K562 (cell line): ENCODE measurements at regions not wholly inside any gene's neighbourhood (a gene's known extent, or its start where the extent isn't known, plus 50 kb on each side); places are given as distances from the start of the nearest gene placed in this dataset.

Experiments
- ATAC-seq: fragments of 200-7000 bp; cut with Tn5 transposase; 3 replicates; pipeline ENCODE4 v1.9.1; 2020; ENCODE audit warnings: moderate library complexity
- BruUV-seq: library from RNA; stranded (reverse); fragments of 400-500 nt; replicated peaks from 2 replicates; lab custom pipeline; 2021; lab: Mats Ljungman, UMichigan
- CTCF ChIA-PET: fragments of 300-600 bp; formaldehyde crosslinking; extraction: SDS; loops from one replicate; lab custom pipeline; 2021; ENCODE audit warnings: low intra/inter-chr PET ratio; lab: Yijun Ruan, JAX
- POLR2A ChIA-PET: fragments of 300-600, 350-650 bp; sonication (Branson Sonifier 250); formaldehyde crosslinking; extraction: SDS; loops from one replicate; lab custom pipeline; 2021; ENCODE audit warnings: antibody characterized with exemption, inconsistent platforms; lab: Yijun Ruan, JAX
- DNase-seq, 4 experiments: peaks; one replicate each; pipeline versions ENCODE4 v3.0.0 to v3.0.0-alpha.2; 2011 to 2018; ENCODE audit warnings: low spot score in 3 of 4, mixed read lengths in 3 of 4; ENCODE audit errors: extremely low read depth in 1 of 4
- FAIRE-seq: peaks from 2 replicates; lab custom pipeline; 2011; peaks lifted over from hg19 to GRCh38; lab: Jason Lieb, UNC
- H2AFZ ChIP-seq: 2 replicates; pipeline ENCODE4 v1.6.0; 2011; ENCODE audit warnings: low read depth, low read length, control low read depth, inconsistent platforms
- H3K27ac ChIP-seq: fragments of 200-600 bp; 3 replicates; pipeline ENCODE4 v1.8.0; 2011; ENCODE audit warnings: low read depth, mild to moderate bottlenecking, control low read depth, inconsistent platforms, low read length, moderate library complexity, mixed read lengths; ENCODE audit errors: extremely low read depth
- H3K27me3 ChIP-seq, 2 experiments: fragments of 300-600 bp in 1 of 2; 2 replicates in 1 of 2; 3 replicates in 1 of 2; pipeline versions ENCODE4 v1.6.0 to v1.8.0; 2011; ENCODE audit warnings: inconsistent platforms in 2 of 2, low read length in 2 of 2, mild to moderate bottlenecking in 1 of 2, mixed read lengths in 1 of 2, moderate library complexity in 1 of 2; ENCODE audit not compliant: control insufficient read depth in 2 of 2, insufficient read depth in 2 of 2
- H3K36me3 ChIP-seq: fragments of 300-600 bp; 3 replicates; pipeline ENCODE4 v1.8.0; 2011; ENCODE audit warnings: mild to moderate bottlenecking, low read length, inconsistent platforms; ENCODE audit not compliant: control insufficient read depth, insufficient read depth
- H3K4me1 ChIP-seq, 2 experiments: fragments of 200-600 bp in 1 of 2; replicated peaks in 1 of 2; 2 replicates in 1 of 2; 3 replicates in 1 of 2; pipeline versions ENCODE4 v1.5.1 to v1.8.0; 2011; ENCODE audit warnings: inconsistent platforms in 2 of 2, low read length in 2 of 2, mild to moderate bottlenecking in 1 of 2, mixed read lengths in 1 of 2, moderate library complexity in 1 of 2; ENCODE audit not compliant: control insufficient read depth in 2 of 2, insufficient read depth in 2 of 2
- H3K4me2 ChIP-seq: 2 replicates; pipeline ENCODE4 v1.6.1; 2011; ENCODE audit warnings: low read length, control low read depth, inconsistent platforms, mixed read lengths; ENCODE audit not compliant: insufficient read depth
- H3K4me3 ChIP-seq: fragments of 200-600 bp; sonication (generic), shearing (Covaris generic); 2 replicates; pipeline ENCODE4 v1.5.1; 2016; ENCODE audit warnings: control low read depth, inconsistent platforms
- H3K79me2 ChIP-seq: fragments of 200-600 bp; 3 replicates; pipeline ENCODE4 v1.8.0; 2011; ENCODE audit warnings: low read length, inconsistent platforms; ENCODE audit not compliant: control insufficient read depth, insufficient read depth
- H3K9ac ChIP-seq, 2 experiments: 2 replicates each; pipeline versions ENCODE4 v1.6.0 to v1.6.1; 2011; ENCODE audit warnings: low read depth in 2 of 2, low read length in 2 of 2, control low read depth in 1 of 2, inconsistent platforms in 1 of 2, mild to moderate bottlenecking in 1 of 2, mixed read lengths in 1 of 2; ENCODE audit not compliant: insufficient read depth in 1 of 2
- H3K9me1 ChIP-seq: one replicate; pipeline ENCODE4 v1.6.0; 2011; ENCODE audit warnings: inconsistent platforms, mild to moderate bottlenecking, low read length, moderate library complexity; ENCODE audit not compliant: control insufficient read depth, insufficient read depth
- H3K9me3 ChIP-seq: replicated peaks from 2 replicates; pipeline ENCODE4 v1.5.1; 2011; ENCODE audit warnings: low read depth, low read length, inconsistent platforms; ENCODE audit not compliant: control insufficient read depth, insufficient read depth
- H4K20me1 ChIP-seq: replicated peaks from 2 replicates; pipeline ENCODE4 v1.6.1; 2011; ENCODE audit warnings: low read length, inconsistent platforms, mixed read lengths; ENCODE audit not compliant: control insufficient read depth, insufficient read depth
- ARID1B ChIP-seq: fragments of 450-650 bp; IDR thresholded peaks from 2 replicates; pipeline ENCODE4 v1.6.1; 2016; ENCODE audit warnings: antibody characterized with exemption, mild to moderate bottlenecking, inconsistent platforms
- ELF1 ChIP-seq: fragments of 200-800 bp; sonication (Bioruptor generic); IDR thresholded peaks from 2 replicates; pipeline ENCODE4 v1.6.1; 2016; ENCODE audit warnings: missing genetic modification characterization, missing compliant biosample characterization
- GTF2B ChIP-seq: IDR thresholded peaks from 2 replicates; pipeline ENCODE4 v1.6.1; 2011; ENCODE audit not compliant: insufficient read length; ENCODE audit errors: extremely low read depth
- MYC ChIP-seq, 2 experiments: fragments of 250-450 bp in 1 of 2; sonication (Bioruptor Pico) in 1 of 2; IDR thresholded peaks; 2 replicates each; pipeline versions ENCODE4 v1.5.1 to v1.6.1; 2012 to 2021; ENCODE audit warnings: low read depth in 2 of 2, borderline replicate concordance in 1 of 2, improper control_type of control experiment in 1 of 2, low read length in 1 of 2, mild to moderate bottlenecking in 1 of 2, moderate library complexity in 1 of 2
- ZNF639 ChIP-seq, 2 experiments: fragments of 200-800 bp in 1 of 2; sonication (Bioruptor generic) in 1 of 2; sonication (generic) in 1 of 2; formaldehyde crosslinking in 1 of 2; IDR thresholded peaks in 1 of 2; conservative IDR thresholded peaks in 1 of 2; 2 replicates each; pipeline versions ENCODE4 v1.5.0 to v1.6.1; 2016 to 2020; ENCODE audit warnings: missing compliant biosample characterization in 1 of 2, missing genetic modification characterization in 1 of 2, missing genetic modification reagents in 1 of 2
- WGBS: fragments of 100-300 bp; shearing (Covaris generic); methylation state at CpG from one replicate; pipeline ENCODE4 v1.1.6; 2016; ENCODE audit warnings: low coverage, mixed read lengths; ENCODE audit not compliant: insufficient coverage; ENCODE audit errors: missing lambda C conversion rate; 5-methylcytosine and 5-hydroxymethylcytosine counted together
- in situ Hi-C: fragments of 300-500 bp; cut with MboI; formaldehyde crosslinking; loops from 4 replicates; pipeline ENCODE4 v1.15.0; 2018; ENCODE audit warnings: inconsistent platforms, mixed read lengths
- intact Hi-C: fragments of 100-400 bp; cut with micrococcal nuclease; formaldehyde crosslinking; loops from 2 replicates; pipeline ENCODE4 v1.14.2; 2022

DNA sequence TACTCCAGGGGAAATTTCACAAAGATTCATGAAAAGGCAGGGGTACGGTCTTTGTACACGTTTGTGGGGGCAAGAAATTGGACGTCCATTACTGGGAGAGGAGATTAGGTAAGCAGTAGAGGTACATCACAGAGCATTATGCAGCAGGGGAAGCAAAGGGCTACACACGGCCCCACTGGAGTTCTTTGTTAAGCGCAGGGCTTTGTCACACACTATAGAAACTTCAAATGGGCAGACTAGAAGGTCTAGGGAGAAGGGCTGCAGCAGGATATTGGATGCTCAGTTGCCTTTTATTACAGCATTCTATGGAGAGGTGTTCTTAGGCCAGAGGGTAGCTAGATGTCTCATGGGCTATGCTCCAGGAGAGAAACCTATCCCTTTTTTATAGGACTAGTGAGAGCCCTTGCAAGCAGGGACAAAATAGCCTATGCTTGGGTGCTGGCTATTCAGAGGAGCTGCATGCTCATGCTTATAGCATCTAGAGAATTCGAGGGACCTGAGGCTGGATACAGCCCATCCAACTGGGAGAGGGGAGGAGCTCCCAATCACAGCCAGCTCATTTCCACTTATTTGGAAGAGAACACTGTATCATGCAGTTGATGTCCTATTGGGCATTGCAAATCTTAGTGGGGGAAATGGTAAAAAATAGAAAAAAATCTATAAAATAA lies 506.4 kb upstream of the ADAMTS9 start:
- Histone ChIP-seq H3K4me3 (no peak overlapping the region), H3K9me1 (no peaks in the 10 kb centered on the region), H3K9me3 (no peaks in the 10 kb centered on the region), H2AFZ (no peak overlapping the region), H3K27me3 (no peaks in the 10 kb centered on the region; a peak in 1 of 5 replicates), H3K79me2 (no peaks in the 10 kb centered on the region), H3K9ac (no peak overlapping the region), H4K20me1 (no peaks in the 10 kb centered on the region), H3K4me1 (no peaks in the 10 kb centered on the region; a peak in 1 of 5 replicates), H3K36me3 (no peaks in the 10 kb centered on the region), H3K4me2 (no peak overlapping the region), H3K27ac (no peak overlapping the region)
- no peak for TF ChIP-seq ARID1B
- TF ChIP-seq ZNF639 (CRISPR knock-in tag; conservative IDR thresholded peaks at IDR 0.05 in 1 of 2, IDR thresholded peaks at IDR 0.05 in 1 of 2), result no peak
- TF ChIP-seq MYC (IDR thresholded peaks at IDR 0.05; ENCODE audit: low read depth, low read length), result no peak
- TF ChIP-seq MYC (CRISPR knock-in tag; IDR thresholded peaks at IDR 0.05; ENCODE audit: borderline replicate concordance, low read depth), result no peak
- no peak for TF ChIP-seq GTF2B
- TF ChIP-seq ELF1, result no peak
- BruUV-seq, result no TSS peak
- in situ Hi-C loops (no loop called here), intact Hi-C loops (no loop called here)
- DNase-seq, result no peak
- ATAC-seq, result no peak
- POLR2A ChIA-PET, result no interaction called here
- FAIRE-seq, result no peak
- CTCF ChIA-PET, result no interaction called here
- WGBS, result 3% methylated on average over 6 of the region's 6 CpGs
